ENCODE measurements at regions not wholly inside any gene's neighbourhood (a gene's known extent, or its start where the extent isn't known, plus 50 kb on each side); places are given as distances from the start of the nearest gene placed in this dataset.

- no peak for TF ChIP-seq CTCF (IDR thresholded peaks at IDR 0.05; ENCODE audit: unreplicated experiment)
- BruUV-seq (replicated peaks) = no TSS peak
- peaks cover 21% of the 10 kb centered on the region for H3K9me3 Mint-ChIP-seq (ENCODE audit: unreplicated experiment)
- CTCF ChIA-PET = interaction anchor here (0.6 to 1.0 kb wide), 2 partner anchors 9 to 55 kb away, joined by 3 to 4 read pairs; no protein-coding TSS in a partner anchor
- intact Hi-C loops (cut with micrococcal nuclease) = no loop called here
- H3K4me3 Mint-ChIP-seq (ENCODE audit: unreplicated experiment) = no peak overlapping the region
- peaks cover 7% of the 10 kb centered on the region for H3K4me1 Mint-ChIP-seq (ENCODE audit: insufficient read depth, unreplicated experiment)
- POLR2A ChIA-PET = no interaction called here
- H3K36me3 Mint-ChIP-seq (ENCODE audit: insufficient read depth, unreplicated experiment) = no peaks in the 10 kb centered on the region
- H3K27me3 Mint-ChIP-seq (ENCODE audit: insufficient read depth, unreplicated experiment) = no peaks in the 10 kb centered on the region
- no peak overlapping the region for H3K27ac Mint-ChIP-seq (ENCODE audit: low read depth, unreplicated experiment)
- DNase-seq (ENCODE audit: unreplicated experiment) = no peak
Measured at GRCh38 chr16:54466233-54466632, 179.6 kb upstream of the IRX3 start.

GRCh38 chr16:54465063-54465462 is 178.5 kb upstream of the IRX3 start:
- TF ChIP-seq CTCF (IDR thresholded peaks at IDR 0.05; ENCODE audit: unreplicated experiment) = no peak
- H3K9me3 Mint-ChIP-seq (ENCODE audit: unreplicated experiment) = peaks cover 21% of the 10 kb centered on the region
- intact Hi-C loops (cut with micrococcal nuclease) = no loop called here
- no peak for DNase-seq (ENCODE audit: unreplicated experiment)
- H3K4me1 Mint-ChIP-seq (ENCODE audit: insufficient read depth, unreplicated experiment) = peaks cover 7% of the 10 kb centered on the region
- H3K27me3 Mint-ChIP-seq (ENCODE audit: insufficient read depth, unreplicated experiment) = no peaks in the 10 kb centered on the region
- no peak overlapping the region for H3K27ac Mint-ChIP-seq (ENCODE audit: low read depth, unreplicated experiment)
- H3K36me3 Mint-ChIP-seq (ENCODE audit: insufficient read depth, unreplicated experiment) = no peaks in the 10 kb centered on the region
- POLR2A ChIA-PET = no interaction called here
- no peak overlapping the region for H3K4me3 Mint-ChIP-seq (ENCODE audit: unreplicated experiment)
- CTCF ChIA-PET = no interaction called here
- BruUV-seq (replicated peaks) = no TSS peak

GRCh38 chr16:54462771-54463170 is 176.2 kb upstream of the IRX3 start:
- Mint-ChIP-seq H3K36me3 (ENCODE audit: insufficient read depth, unreplicated experiment) (no peaks in the 10 kb centered on the region), H3K27ac (ENCODE audit: low read depth, unreplicated experiment) (no peak overlapping the region), H3K9me3 (ENCODE audit: unreplicated experiment) (peaks cover 21% of the 10 kb centered on the region), H3K4me3 (ENCODE audit: unreplicated experiment) (no peak overlapping the region), H3K27me3 (ENCODE audit: insufficient read depth, unreplicated experiment) (no peaks in the 10 kb centered on the region), H3K4me1 (ENCODE audit: insufficient read depth, unreplicated experiment) (peaks cover 7% of the 10 kb centered on the region)
- intact Hi-C loops (cut with micrococcal nuclease) = no loop called here
- ChIA-PET POLR2A (interaction anchor here (1.0 to 1.1 kb wide), 2 partner anchors 14 to 185 kb away, joined by 4 to 6 read pairs; no protein-coding TSS in a partner anchor), CTCF (interaction anchor here (0.6 kb wide), 1 partner anchor 646 kb away, joined by 4 read pairs; no protein-coding TSS in a partner anchor)
- BruUV-seq (replicated peaks) = no TSS peak
- TF ChIP-seq CTCF (IDR thresholded peaks at IDR 0.05; ENCODE audit: unreplicated experiment) = no peak
- peak; percentile 5 for DNase-seq (ENCODE audit: unreplicated experiment)

- DNase-seq (ENCODE audit: unreplicated experiment) = peak; percentile 59
- peaks cover 7% of the 10 kb centered on the region for H3K4me1 Mint-ChIP-seq (ENCODE audit: insufficient read depth, unreplicated experiment)
- TF ChIP-seq CTCF (IDR thresholded peaks at IDR 0.05; ENCODE audit: unreplicated experiment) = no peak
- H3K27ac Mint-ChIP-seq (ENCODE audit: low read depth, unreplicated experiment) = peak overlapping the region; percentile 20
- H3K36me3 Mint-ChIP-seq (ENCODE audit: insufficient read depth, unreplicated experiment) = no peaks in the 10 kb centered on the region
- no TSS peak for BruUV-seq (replicated peaks)
- peaks cover 21% of the 10 kb centered on the region for H3K9me3 Mint-ChIP-seq (ENCODE audit: unreplicated experiment)
- ChIA-PET POLR2A (interaction anchor here (0.7 to 1.5 kb wide), 3 partner anchors 14 to 185 kb away, joined by 4 to 10 read pairs (median 4); no protein-coding TSS in a partner anchor), CTCF (no interaction called here)
- intact Hi-C loops (cut with micrococcal nuclease) = no loop called here
- no peaks in the 10 kb centered on the region for H3K27me3 Mint-ChIP-seq (ENCODE audit: insufficient read depth, unreplicated experiment)
- no peak overlapping the region for H3K4me3 Mint-ChIP-seq (ENCODE audit: unreplicated experiment)
Measured at GRCh38 chr16:54462151-54462651, 175.6 kb upstream of the IRX3 start.
